Hematopoietic multipotent progenitor cell treated with erythropoietin and hydrocortisone succinate and interleukin-3 and kit ligand, for 8 days (in vitro differentiated cells): ENCODE measurements at regions not wholly inside any gene's neighbourhood (a gene's known extent, or its start where the extent isn't known, plus 50 kb on each side); places are given as distances from the start of the nearest gene placed in this dataset.

Experiments used
- DNase-seq: peaks from one replicate; pipeline ENCODE4 v3.0.0-alpha.2; 2015

- DNase-seq: no peak
Measured at GRCh38 chr5:54671681-54672080, 154.1 kb downstream of the SNX18 start.

- DNase-seq: no peak
Measured at GRCh38 chr5:54671111-54671531, 153.6 kb downstream of the SNX18 start.

- no peak for DNase-seq
Measured at GRCh38 chr5:54670281-54670680, 152.7 kb downstream of the SNX18 start.

DNA sequence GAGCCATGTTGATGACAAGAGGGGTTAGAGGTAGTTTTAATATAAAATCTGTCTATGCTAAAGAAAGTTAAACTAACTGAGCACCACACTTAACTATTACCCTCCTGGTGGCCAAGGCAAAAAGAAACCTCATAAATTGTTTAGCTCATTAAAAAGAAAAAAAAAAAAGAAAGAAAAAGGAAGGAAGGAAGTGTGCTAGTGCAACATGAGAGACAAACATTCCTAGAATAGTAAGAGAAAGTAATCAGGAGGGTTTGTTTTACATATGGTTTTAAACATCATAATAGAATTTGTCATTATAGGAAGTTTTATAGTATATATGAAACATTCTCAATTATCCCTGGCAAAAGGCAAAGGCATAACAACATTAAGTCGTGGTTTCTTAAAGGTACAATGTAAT, 152.3 kb downstream of the SNX18 start:
- no peak for DNase-seq

DNA sequence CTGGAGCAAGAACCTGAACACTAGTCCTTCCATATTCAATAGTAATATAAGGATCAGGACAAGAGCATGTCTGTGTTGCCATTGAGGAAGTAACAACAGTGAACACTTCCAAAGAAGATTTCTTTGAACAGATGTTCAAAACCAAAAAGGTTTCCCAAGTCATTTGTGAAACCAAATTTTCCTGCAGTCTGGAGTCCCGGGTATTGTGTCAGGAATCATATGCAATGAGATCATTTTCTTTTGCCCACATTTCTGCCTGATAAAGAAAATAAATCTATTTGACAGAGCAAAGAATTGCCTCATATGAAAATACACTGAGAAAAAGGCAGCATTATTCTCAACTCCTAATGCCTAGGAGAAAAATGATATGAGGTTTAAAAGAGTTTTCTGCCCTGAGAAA, 151.7 kb downstream of the SNX18 start:
- DNase-seq: no peak

- DNase-seq: no peak
Measured at GRCh38 chr5:54668096-54668495, 150.5 kb downstream of the SNX18 start.

DNA sequence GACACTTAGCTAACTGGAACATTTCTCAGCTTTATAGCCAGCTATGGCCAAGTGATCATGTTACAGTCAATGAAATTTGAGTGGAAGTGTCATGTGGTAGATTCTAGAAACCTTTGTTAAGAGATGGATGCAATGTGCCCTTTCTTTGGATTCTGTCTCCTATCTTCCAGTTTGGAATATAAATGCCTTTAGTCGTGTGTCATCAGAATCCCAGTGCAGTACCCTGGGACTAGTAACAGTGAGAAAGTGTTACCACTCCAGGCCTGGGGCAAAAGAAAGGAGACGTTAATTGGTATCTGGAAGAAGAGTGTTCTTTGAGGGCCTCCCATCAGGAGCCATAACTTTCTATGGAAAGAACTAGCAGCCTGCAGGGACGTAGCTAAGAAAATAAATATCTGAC, 149.6 kb downstream of the SNX18 start:
- no peak for DNase-seq

DNA sequence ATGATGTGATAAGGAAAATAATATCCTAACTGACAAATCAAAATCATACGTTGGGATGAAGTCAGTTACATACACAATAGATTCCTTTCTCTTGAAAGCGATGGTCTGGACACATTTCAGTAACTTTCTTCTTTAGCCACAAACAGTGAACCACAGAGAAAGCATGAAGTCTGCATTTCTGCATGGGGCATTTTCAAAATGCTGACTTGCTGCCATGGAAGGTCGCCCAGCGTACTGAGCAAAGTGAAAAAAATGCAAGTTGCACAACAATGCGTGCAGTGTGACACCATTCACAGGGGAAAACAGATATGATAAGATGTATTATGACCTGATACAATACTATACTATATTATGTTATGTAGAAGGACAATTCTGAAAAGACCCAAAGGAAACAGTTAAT, 146.3 kb downstream of the SNX18 start:
- no peak for DNase-seq

DNA sequence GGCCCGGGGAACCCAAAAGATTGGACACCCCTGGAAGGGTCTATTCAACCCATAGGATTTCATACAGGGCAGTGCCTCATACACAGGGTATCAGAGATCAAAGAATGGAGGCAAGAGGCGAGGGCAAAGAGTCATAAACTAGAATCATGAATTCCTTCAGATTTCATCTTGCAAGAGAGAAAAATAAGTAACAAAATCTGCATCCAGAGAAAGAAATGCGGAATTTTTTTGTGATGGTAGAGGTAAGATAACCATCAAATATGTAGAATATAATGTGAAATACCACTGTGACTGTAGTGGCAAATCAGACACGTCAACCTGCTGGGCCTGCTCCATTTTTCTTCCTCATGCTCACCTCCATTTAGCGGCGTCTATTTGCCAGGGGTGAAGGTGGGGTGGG, 143.6 kb downstream of the SNX18 start:
- DNase-seq: no peak

DNA sequence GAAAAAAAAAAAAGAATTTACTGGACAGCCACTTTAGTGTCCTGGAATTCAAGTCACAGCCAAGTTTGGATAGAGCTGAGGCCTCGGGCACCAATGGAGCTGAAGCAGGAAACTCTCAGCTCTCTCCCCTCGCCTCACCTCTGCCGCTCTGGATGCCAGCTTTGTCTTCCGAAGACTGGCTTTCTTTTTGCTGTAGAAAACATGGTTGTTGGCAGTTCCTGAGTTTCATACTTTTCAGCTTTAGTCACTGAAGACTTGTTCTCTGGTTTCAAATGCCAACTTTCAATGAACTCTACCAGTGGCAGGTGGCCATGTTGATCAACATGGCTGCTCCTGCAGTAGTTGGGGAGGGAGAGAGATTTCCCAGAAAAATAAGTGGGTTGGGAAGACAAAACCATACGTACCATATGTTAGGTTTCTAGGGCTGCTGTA, 142.2 kb downstream of the SNX18 start:
- no peak for DNase-seq

- no peak for DNase-seq
Measured at GRCh38 chr5:54658010-54658409, 140.5 kb downstream of the SNX18 start.

DNA sequence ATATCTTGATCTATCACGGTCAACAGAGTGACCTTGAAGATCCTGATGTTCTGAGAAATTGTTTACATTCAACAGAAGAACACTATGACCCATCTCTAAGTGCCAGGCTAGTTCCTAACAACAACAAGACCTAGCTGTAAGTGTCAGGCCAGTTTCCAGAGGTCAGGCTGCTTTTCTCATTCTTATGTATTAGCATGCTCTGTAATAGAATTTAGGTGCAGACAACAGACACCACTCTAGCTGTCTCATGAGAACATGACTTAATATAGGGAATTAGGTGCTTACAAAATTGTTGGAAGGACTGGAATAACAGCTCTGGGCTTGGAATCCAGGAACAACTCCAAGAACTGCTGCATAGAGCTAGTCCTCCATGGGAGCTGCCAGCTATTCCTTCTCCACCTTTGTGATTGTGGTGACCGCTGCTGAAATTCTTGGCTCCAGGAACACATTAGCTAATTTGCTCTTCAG, 138.7 kb downstream of the SNX18 start:
- no peak for DNase-seq

DNA sequence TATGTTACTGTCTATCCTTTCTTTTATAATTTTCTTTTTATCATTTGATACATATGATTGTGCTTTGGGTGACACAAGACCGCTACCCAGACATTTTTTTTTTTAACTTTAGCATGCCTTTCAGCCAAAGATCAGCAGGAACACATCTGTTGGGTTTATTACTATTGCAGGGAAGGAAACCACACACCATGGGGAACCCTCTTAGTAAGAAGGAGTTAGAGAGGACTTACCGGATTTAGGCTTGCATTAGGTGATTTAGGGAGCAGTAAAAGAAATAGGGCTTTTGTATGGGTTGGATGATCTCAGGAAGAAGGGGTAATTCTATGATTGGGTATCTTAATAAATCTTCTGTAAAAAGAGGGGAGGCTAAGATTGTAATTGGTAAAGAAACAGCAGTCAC, 138.2 kb downstream of the SNX18 start:
- no peak for DNase-seq

DNA sequence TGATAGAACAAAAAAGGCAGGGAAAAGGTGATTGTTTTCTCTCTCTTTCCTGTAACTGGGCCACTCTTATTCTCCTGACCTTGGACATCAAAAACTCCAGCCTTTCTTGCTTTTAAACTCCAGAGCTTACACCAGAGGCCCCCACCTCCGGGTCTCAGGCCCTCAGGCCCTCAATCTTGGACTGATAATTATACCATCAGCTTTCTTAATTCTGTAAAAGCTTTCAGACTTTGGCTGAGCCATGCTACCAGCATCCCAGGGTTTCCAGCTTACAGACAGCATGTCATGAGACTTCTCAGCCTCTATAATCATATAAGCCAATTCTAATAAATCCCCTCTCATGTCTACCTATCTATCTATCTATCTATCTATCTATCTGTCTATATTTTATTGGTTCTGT, 137.7 kb downstream of the SNX18 start:
- no peak for DNase-seq

GRCh38 chr5:54653956-54654614, 136.5 kb downstream of the SNX18 start:
- no peak for DNase-seq

DNA sequence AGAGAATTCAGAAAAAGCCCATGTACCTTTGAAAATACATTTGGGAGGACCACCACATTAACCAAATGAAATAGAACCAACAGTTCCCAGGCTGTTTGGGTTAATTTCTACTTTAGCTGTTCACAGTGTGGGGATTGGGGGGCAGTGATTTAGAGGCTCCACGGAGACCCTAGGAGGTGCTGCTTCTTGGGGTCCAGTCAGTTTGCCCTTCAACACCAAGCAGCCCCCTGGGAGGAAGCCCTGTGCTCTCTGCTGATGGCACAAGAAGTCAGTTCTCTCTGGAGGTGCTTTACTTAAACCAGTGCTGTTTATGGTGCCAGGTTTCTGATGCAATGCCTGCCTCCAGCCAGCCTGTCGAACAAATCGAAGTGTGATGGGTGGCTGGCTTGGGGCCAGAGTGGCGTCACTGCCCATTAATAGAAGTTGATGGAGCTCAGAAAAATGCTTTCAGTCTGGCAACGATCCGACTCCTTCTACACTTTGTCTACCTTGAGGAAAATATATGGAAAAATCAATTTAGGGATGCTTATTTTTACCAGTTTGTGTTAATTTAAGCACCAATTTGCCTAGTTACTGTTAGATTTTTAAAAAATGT, 134.0 kb downstream of the SNX18 start:
- DNase-seq: no peak

GRCh38 chr5:54649041-54649504, 131.5 kb downstream of the SNX18 start:
- no peak for DNase-seq

GRCh38 chr5:54646356-54647101, 129.0 kb downstream of the SNX18 start:
- no peak for DNase-seq

GRCh38 chr5:54645882-54646355, 128.4 kb downstream of the SNX18 start:
- no peak for DNase-seq

DNA sequence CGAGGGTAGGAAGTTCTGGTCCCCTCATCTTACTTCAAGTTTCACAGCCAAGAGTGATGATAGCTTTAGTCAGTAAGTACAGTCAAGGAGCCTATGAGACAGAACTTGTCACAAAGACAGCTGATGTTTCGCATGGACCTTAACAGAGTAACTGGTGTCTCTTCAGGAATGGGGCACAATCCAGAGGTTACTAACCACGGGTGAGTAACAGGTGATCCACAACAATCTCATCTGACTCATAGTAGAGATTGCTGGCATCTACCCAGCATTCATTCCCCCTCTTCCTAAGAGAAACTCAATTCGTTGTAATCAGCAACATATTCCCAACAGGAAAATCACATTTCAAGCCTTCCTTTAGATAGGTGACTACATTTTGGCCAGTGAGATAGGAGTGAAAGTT, 126.7 kb downstream of the SNX18 start:
- DNase-seq: no peak

DNA sequence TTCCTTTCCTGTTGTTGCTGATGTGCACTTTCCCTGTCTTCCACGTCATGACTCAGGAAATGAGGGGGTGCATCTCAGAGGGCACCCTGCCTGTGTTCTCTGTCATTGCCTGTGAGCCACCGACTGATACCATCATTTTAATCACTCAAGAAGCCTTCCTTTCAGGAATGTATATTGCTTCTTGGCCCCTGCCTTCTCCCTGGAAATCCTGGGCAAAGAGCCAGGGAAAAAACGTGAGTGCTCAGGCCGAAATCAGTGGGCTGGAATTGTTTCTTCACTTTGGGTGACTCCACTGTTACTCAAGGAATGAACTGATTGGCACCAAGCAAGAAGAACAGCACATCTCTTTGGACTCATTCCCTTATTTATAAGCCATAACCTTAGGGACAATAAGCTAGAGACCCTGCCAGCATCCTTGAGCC, 126.1 kb downstream of the SNX18 start:
- no peak for DNase-seq

DNA sequence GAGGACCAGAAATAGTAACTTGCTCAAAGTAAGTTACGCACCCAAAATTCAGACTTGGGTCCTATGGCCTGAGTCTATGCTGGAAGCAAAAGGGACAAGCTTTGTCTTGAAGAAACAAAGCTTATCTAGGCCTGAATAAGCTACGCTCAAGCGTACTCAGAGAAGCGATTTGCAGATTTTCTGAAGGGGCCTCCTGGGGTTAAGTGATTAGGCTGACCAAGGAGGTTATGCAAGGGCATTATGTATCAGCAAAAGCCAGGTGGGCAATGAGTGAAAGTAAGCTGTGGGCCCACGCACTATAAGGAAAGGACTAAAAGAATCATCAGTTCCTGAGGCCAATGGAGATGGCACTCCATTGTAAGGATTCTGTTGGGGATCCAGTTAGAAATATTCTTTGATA, 122.1 kb downstream of the SNX18 start:
- DNase-seq: no peak

GRCh38 chr5:54638106-54638505, 120.5 kb downstream of the SNX18 start:
- DNase-seq: no peak

DNA sequence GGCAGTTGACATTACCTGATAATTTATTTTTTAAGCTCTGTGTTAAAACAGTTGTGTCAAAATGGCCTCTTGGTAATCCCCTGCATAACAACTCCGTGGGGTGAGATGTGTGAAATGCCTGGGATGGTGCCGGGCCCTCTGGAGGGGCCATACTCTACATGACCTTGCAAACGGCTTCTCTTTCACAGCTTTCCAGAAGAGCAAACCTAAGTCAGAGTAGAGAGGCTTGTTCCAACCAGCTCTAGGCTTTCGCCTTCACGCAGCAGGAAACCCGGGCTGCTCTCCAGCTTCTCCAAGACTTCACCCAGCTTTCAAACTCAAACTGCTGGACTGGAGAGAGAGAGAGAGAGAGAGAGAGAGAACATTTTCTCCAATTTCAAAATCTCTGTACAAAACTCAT, 120.1 kb downstream of the SNX18 start:
- DNase-seq: no peak
